ENCODE measurements at regions not wholly inside any gene's neighbourhood (a gene's known extent, or its start where the extent isn't known, plus 50 kb on each side); places are given as distances from the start of the nearest gene placed in this dataset.
A peak's percentile ranks its signal among the peaks of the same experiment; 100 is the strongest.

GRCh38 chr1:115491298-115492018 is 150.3 kb upstream of the VANGL1 start:
- no peak for DNase-seq (ENCODE audit: extremely low read depth, low read depth)
- no peak overlapping the region for H3K4me3 ChIP-seq (replicated peaks; ENCODE audit: low read depth, low read length)
- TF ChIP-seq, protein P1, sequence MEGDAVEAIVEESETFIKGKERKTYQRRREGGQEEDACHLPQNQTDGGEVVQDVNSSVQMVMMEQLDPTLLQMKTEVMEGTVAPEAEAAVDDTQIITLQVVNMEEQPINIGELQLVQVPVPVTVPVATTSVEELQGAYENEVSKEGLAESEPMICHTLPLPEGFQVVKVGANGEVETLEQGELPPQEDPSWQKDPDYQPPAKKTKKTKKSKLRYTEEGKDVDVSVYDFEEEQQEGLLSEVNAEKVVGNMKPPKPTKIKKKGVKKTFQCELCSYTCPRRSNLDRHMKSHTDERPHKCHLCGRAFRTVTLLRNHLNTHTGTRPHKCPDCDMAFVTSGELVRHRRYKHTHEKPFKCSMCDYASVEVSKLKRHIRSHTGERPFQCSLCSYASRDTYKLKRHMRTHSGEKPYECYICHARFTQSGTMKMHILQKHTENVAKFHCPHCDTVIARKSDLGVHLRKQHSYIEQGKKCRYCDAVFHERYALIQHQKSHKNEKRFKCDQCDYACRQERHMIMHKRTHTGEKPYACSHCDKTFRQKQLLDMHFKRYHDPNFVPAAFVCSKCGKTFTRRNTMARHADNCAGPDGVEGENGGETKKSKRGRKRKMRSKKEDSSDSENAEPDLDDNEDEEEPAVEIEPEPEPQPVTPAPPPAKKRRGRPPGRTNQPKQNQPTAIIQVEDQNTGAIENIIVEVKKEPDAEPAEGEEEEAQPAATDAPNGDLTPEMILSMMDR (IDR thresholded peaks at IDR 0.05; ENCODE audit: low read depth, low read length, missing control alignments), result no peak

GRCh38 chr1:115479055-115479482 is 141.0 kb upstream of the NGF start:
- no peak overlapping the region for H3K4me3 ChIP-seq (replicated peaks; ENCODE audit: low read depth, low read length)
- TF ChIP-seq, protein P1 (IDR thresholded peaks at IDR 0.05; ENCODE audit: low read depth, low read length, missing control alignments), result no peak
- DNase-seq (ENCODE audit: extremely low read depth, low read depth), result no peak

DNA sequence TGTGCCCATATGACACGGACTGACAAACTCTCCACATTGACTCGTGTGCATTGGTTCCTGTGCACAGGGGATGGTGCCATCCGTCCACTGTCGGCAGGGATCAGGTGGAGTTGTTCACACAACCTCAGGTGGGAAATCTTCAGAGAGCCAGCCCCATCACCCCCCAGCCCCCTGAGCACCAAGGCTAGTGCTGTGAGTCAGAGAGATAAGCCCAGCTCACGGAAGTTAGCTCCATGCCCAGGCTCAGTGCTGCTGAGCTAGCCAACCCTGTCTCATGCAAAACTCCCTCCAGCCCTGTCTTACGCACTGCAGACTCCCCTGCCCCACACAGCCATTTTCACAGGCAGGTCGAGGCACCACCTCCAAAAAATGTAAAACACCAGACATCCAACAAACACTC is 139.0 kb upstream of the NGF start:
- no peak overlapping the region for H3K4me3 ChIP-seq (replicated peaks; ENCODE audit: low read depth, low read length)
- no peak for DNase-seq (ENCODE audit: extremely low read depth, low read depth)
- TF ChIP-seq, protein P1 (IDR thresholded peaks at IDR 0.05; ENCODE audit: low read depth, low read length, missing control alignments), result no peak

GRCh38 chr1:115476616-115477015 is 138.6 kb upstream of the NGF start:
- no peak overlapping the region for H3K4me3 ChIP-seq (replicated peaks; ENCODE audit: low read depth, low read length)
- TF ChIP-seq, protein P1 (IDR thresholded peaks at IDR 0.05; ENCODE audit: low read depth, low read length, missing control alignments), result peak; percentile 34
- no peak for DNase-seq (ENCODE audit: extremely low read depth, low read depth)

DNA sequence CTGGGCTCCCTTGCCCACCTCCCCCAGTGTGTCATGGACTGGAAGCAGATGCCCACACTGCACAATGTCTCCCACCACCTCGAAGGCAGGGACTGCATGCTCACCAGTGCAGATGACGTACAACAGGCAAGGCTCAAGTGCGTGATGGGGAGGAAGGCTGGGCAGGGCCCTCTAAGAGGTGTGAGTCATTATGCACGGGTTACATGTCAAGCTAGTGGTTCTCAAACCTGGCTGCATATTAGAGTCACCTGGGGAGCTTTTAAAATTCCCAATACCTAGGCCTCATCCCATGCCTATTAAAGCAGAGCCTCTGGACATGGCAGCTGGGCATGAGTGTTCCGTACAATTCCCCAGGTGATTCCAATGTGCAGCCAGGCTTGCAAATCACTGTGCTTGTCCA is 137.9 kb upstream of the NGF start:
- no peak for DNase-seq (ENCODE audit: extremely low read depth, low read depth)
- no peak overlapping the region for H3K4me3 ChIP-seq (replicated peaks; ENCODE audit: low read depth, low read length)
- TF ChIP-seq, protein P1 (IDR thresholded peaks at IDR 0.05; ENCODE audit: low read depth, low read length, missing control alignments), result no peak

GRCh38 chr1:115475252-115475651 is 137.2 kb upstream of the NGF start:
- DNase-seq (ENCODE audit: extremely low read depth, low read depth), result no peak
- TF ChIP-seq, protein P1 (IDR thresholded peaks at IDR 0.05; ENCODE audit: low read depth, low read length, missing control alignments), result no peak
- no peak overlapping the region for H3K4me3 ChIP-seq (replicated peaks; ENCODE audit: low read depth, low read length)
